NCI-H774 (cell line): ENCODE measurements at regions not wholly inside any gene's neighbourhood (a gene's known extent, or its start where the extent isn't known, plus 50 kb on each side); places are given as distances from the start of the nearest gene placed in this dataset.
A peak's percentile ranks its signal among the peaks of the same experiment; 100 is the strongest.

Experiments
- DNase-seq: peaks from one replicate; lab custom pipeline; 2025; lab: John Stamatoyannopoulos, UW

GRCh38 chr15:97892167-97892938 is 68.2 kb upstream of the ARRDC4 start:
- no peak for DNase-seq

- DNase-seq = peak; percentile 41
Observed at GRCh38 chr15:97893967-97894366, 66.5 kb upstream of the ARRDC4 start.

DNA sequence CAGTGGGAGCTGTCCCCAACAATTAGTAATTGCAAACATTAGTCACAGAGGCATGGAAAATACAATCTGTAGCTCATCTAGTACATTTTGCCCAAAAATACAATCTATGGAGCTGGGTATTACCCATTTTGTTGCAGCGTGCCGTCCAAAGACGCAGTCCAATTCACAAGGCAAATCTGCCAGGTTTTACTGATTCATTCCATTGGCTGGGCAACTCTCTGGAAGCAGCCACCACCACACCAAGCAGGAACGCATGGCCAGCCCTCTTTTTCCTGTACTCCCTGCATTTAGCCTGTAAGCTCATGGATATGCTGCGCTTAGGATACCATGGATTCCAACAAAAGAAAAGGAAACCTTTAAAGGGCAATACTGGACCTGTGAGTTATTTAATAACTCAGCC is 60.5 kb upstream of the ARRDC4 start:
- DNase-seq = no peak

- DNase-seq = no peak
Observed at GRCh38 chr15:97902140-97902780, 58.2 kb upstream of the ARRDC4 start.

GRCh38 chr15:97903560-97903959 is 56.9 kb upstream of the ARRDC4 start:
- DNase-seq = no peak

DNA sequence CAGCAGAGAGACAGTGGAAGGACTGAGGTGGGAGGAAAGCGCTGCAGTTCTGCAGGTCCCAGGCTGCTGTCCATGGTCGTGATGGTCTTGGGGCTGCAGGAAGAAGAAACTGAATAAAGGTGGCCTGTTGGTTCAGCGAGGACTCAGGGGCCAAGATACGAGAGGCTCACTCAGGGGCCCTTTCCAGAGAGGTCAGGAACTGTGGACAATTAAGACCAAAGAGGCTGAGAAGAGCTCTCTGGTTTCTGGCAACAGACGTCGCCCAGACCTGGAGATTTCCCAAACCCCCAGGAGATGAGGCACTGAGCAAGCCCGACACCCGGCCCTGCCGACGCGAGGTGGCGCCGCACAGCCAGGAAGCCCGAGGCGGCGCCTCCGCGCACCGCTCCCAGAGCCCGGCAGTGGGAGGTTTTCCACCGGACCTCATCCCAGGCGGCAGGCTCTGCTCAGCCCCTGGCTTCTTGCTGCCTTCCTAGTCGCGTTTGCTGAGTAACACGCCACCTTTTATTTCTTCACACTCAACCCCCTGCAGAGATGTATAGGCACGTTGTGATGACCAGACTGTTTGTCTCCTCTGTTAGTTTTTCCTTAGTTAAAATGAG is 56.4 kb upstream of the ARRDC4 start:
- peak; percentile 45 for DNase-seq

DNA sequence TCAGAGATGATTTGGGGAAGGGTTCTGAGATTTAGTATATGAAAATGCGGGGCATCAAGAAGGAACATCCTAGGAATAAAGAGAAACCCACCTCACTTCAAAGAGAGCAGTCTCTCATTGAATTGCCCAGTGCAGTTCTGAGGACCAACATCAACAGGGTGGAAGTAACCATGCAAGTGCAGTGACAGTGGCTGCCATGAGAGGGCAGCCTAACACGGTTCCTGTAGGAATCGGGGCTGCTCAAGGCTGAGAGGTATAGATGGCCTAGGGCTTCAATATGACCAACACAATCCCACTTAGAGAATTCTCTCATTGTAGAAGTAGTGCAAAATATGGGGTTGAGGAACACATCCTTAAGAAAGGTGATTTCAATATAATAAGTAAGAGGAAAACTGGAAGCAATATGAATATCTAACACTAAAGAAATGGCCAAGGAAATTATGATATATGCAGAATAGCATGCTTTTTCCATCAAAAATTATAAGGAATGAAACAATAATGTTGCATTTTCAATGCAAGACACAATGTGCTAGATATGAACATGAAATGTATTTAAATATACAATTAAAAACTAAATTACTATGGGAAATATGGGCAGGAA is 51.1 kb upstream of the ARRDC4 start:
- peak; percentile 49 for DNase-seq
